ENCODE measurements at regions not wholly inside any gene's neighbourhood (a gene's known extent, or its start where the extent isn't known, plus 50 kb on each side); places are given as distances from the start of the nearest gene placed in this dataset.

- TF ChIP-seq EZH2 (IDR thresholded peaks at IDR 0.05; ENCODE audit: borderline replicate concordance, control insufficient read depth, low read depth, low read length) (no peak), CTCF (IDR thresholded peaks at IDR 0.05 in 2 of 3, conservative IDR thresholded peaks at IDR 0.05 in 1 of 3; ENCODE audit: control insufficient read depth in 2 of 3, extremely low read depth in 1 of 3, insufficient read depth in 1 of 3, low read depth in 3 of 3, low read length in 3 of 3) (no peak), ZNF592 (IDR thresholded peaks at IDR 0.05) (no peak), TCF12 (IDR thresholded peaks at IDR 0.05; ENCODE audit: low read depth, low read length) (no peak), ZNF24 (IDR thresholded peaks at IDR 0.05) (no peak), PAX5 (IDR thresholded peaks at IDR 0.05; ENCODE audit: borderline replicate concordance, low read depth, low read length) (no peak), SUPT20H (IDR thresholded peaks at IDR 0.05; ENCODE audit: borderline replicate concordance, control insufficient read depth, low read depth, low read length) (no peak)
Observed at GRCh38 chr9:30243467-30243866, 2141.0 kb upstream of the ACO1 start.
